ENCODE measurements at regions not wholly inside any gene's neighbourhood (a gene's known extent, or its start where the extent isn't known, plus 50 kb on each side); places are given as distances from the start of the nearest gene placed in this dataset.

DNA sequence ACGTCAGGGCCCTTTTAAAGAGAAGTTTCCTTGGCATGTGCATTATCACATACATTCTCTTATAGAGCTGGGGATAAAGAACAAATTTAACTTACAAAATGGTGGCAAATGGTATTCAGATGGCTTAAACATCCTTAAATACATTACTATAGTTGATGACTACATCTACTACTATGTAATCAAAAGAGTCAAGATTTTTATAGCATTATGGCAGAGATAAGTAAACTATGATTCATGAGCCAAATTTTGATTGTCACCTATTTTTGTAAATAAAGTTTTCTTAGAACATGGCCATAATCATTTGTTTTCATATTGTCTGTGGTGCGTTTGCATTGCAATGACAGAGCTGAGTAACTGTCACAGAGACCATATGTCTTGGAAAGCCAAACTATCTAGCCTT lies 1188.6 kb upstream of the TENM4 start:
- DNase-seq: no peak
- 76 to 79% methylated on average over 2 of the region's 2 CpGs for WGBS, 2 donors
- no peaks in the 10 kb centered on the region for H3K4me1 ChIP-seq
- no peaks in the 10 kb centered on the region for H3K27me3 ChIP-seq
- no peak for TF ChIP-seq EP300 (IDR thresholded peaks at IDR 0.05)
- no peak for TF ChIP-seq POLR2AphosphoS5 (IDR thresholded peaks at IDR 0.05)
- TF ChIP-seq, protein P1, sequence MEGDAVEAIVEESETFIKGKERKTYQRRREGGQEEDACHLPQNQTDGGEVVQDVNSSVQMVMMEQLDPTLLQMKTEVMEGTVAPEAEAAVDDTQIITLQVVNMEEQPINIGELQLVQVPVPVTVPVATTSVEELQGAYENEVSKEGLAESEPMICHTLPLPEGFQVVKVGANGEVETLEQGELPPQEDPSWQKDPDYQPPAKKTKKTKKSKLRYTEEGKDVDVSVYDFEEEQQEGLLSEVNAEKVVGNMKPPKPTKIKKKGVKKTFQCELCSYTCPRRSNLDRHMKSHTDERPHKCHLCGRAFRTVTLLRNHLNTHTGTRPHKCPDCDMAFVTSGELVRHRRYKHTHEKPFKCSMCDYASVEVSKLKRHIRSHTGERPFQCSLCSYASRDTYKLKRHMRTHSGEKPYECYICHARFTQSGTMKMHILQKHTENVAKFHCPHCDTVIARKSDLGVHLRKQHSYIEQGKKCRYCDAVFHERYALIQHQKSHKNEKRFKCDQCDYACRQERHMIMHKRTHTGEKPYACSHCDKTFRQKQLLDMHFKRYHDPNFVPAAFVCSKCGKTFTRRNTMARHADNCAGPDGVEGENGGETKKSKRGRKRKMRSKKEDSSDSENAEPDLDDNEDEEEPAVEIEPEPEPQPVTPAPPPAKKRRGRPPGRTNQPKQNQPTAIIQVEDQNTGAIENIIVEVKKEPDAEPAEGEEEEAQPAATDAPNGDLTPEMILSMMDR (IDR thresholded peaks at IDR 0.05): no peak
- TF ChIP-seq POLR2A (IDR thresholded peaks at IDR 0.05): no peak
- no peak overlapping the region for H3K4me3 ChIP-seq
- no peak overlapping the region for H3K27ac ChIP-seq
- no peaks in the 10 kb centered on the region for H3K36me3 ChIP-seq
- no peak for ATAC-seq (ENCODE audit: low FRiP score in 2 of 2)
- H3K9me3 ChIP-seq: no peaks in the 10 kb centered on the region

GRCh38 chr11:80627364-80627763 lies 1186.5 kb upstream of the TENM4 start:
- no peak for ATAC-seq (ENCODE audit: low FRiP score in 2 of 2)
- no peaks in the 10 kb centered on the region for H3K36me3 ChIP-seq
- no peak overlapping the region for H3K27ac ChIP-seq
- no peak overlapping the region for H3K4me3 ChIP-seq
- TF ChIP-seq POLR2AphosphoS5 (IDR thresholded peaks at IDR 0.05): no peak
- TF ChIP-seq, protein P1 (IDR thresholded peaks at IDR 0.05): no peak
- no peaks in the 10 kb centered on the region for H3K4me1 ChIP-seq
- H3K27me3 ChIP-seq: no peaks in the 10 kb centered on the region
- no peak for DNase-seq
- H3K9me3 ChIP-seq: no peaks in the 10 kb centered on the region
- 81 to 85% methylated on average over 1 of the region's 1 CpG for WGBS, 2 donors

GRCh38 chr11:80626721-80627120 lies 1185.9 kb upstream of the TENM4 start:
- Histone ChIP-seq H3K4me3 (no peak overlapping the region), H3K9me3 (no peaks in the 10 kb centered on the region), H3K4me1 (no peaks in the 10 kb centered on the region), H3K27ac (no peak overlapping the region), H3K27me3 (no peaks in the 10 kb centered on the region), H3K36me3 (no peaks in the 10 kb centered on the region)
- no peak for ATAC-seq (ENCODE audit: low FRiP score in 2 of 2)
- DNase-seq: no peak
- WGBS, 2 donors: 86 to 87% methylated on average over 4 of the region's 4 CpGs
- TF ChIP-seq EP300 (IDR thresholded peaks at IDR 0.05) (no peak), POLR2A (IDR thresholded peaks at IDR 0.05) (no peak), POLR2AphosphoS5 (IDR thresholded peaks at IDR 0.05) (no peak)
- TF ChIP-seq, protein P1 (IDR thresholded peaks at IDR 0.05): no peak

GRCh38 chr11:80625563-80625962 lies 1184.7 kb upstream of the TENM4 start:
- Histone ChIP-seq H3K27me3 (no peaks in the 10 kb centered on the region), H3K27ac (no peak overlapping the region), H3K9me3 (no peaks in the 10 kb centered on the region), H3K4me1 (no peaks in the 10 kb centered on the region), H3K4me3 (no peak overlapping the region), H3K36me3 (no peaks in the 10 kb centered on the region)
- TF ChIP-seq POLR2AphosphoS5 (IDR thresholded peaks at IDR 0.05): no peak
- TF ChIP-seq, protein P1 (IDR thresholded peaks at IDR 0.05): no peak
- no peak for TF ChIP-seq EP300 (IDR thresholded peaks at IDR 0.05)
- TF ChIP-seq POLR2A (IDR thresholded peaks at IDR 0.05): no peak
- WGBS, 2 donors: 75 to 77% methylated on average over 3 of the region's 3 CpGs
- ATAC-seq (ENCODE audit: low FRiP score in 2 of 2): no peak
- no peak for DNase-seq

GRCh38 chr11:80621871-80622270 lies 1181.0 kb upstream of the TENM4 start:
- 55 to 60% methylated on average over 3 of the region's 3 CpGs for WGBS, 2 donors
- Histone ChIP-seq H3K27ac (no peak overlapping the region), H3K36me3 (no peaks in the 10 kb centered on the region), H3K9me3 (no peaks in the 10 kb centered on the region), H3K4me1 (no peaks in the 10 kb centered on the region), H3K4me3 (no peak overlapping the region), H3K27me3 (no peaks in the 10 kb centered on the region)
- TF ChIP-seq POLR2AphosphoS5 (IDR thresholded peaks at IDR 0.05): no peak
- no peak for TF ChIP-seq EP300 (IDR thresholded peaks at IDR 0.05)
- TF ChIP-seq POLR2A (IDR thresholded peaks at IDR 0.05): no peak
- TF ChIP-seq, protein P1 (IDR thresholded peaks at IDR 0.05): no peak
- DNase-seq (no peak), ATAC-seq (ENCODE audit: low FRiP score in 2 of 2) (no peak)
